HepG2 (cell line): ENCODE measurements at regions not wholly inside any gene's neighbourhood (a gene's known extent, or its start where the extent isn't known, plus 50 kb on each side); places are given as distances from the start of the nearest gene placed in this dataset.

Experiments
- EZH2 ChIP-seq: conservative IDR thresholded peaks from 2 replicates; pipeline ENCODE4 v1.6.1; 2012; ENCODE audit warnings: mild to moderate bottlenecking, low read depth, low read length, moderate library complexity
- FUBP1 ChIP-seq: sonication (generic); formaldehyde crosslinking; IDR thresholded peaks from 2 replicates; pipeline ENCODE4 v1.5.1; 2020; ENCODE audit warnings: missing genetic modification reagents, mild to moderate bottlenecking, borderline replicate concordance
- NCOR1 ChIP-seq: fragments of 200-600 bp; sonication (generic); IDR thresholded peaks from 2 replicates; pipeline ENCODE4 v1.7.0; 2017; ENCODE audit warnings: antibody characterized with exemption, low read length, borderline replicate concordance
- PAF1 ChIP-seq: IDR thresholded peaks from 2 replicates; pipeline ENCODE4 v1.6.1; 2016; ENCODE audit warnings: missing genetic modification reagents, missing compliant biosample characterization
- SMAD9 ChIP-seq: sonication (generic); formaldehyde crosslinking; IDR thresholded peaks from 2 replicates; pipeline ENCODE4 v1.5.1; 2020; ENCODE audit warnings: mild to moderate bottlenecking, missing genetic modification reagents
- ZNF564 ChIP-seq: sonication (generic); formaldehyde crosslinking; IDR thresholded peaks from 2 replicates; pipeline ENCODE4 v1.8.1; 2023; ENCODE audit warnings: mild to moderate bottlenecking, missing genetic modification reagents
- ZNF788 ChIP-seq: sonication (generic); formaldehyde crosslinking; IDR thresholded peaks from 2 replicates; pipeline ENCODE4 v1.5.0; 2020; ENCODE audit warnings: mild to moderate bottlenecking, missing genetic modification reagents, borderline replicate concordance
- TF ChIP-seq, protein P1 (sequence below): sonication (generic); formaldehyde crosslinking; IDR thresholded peaks from 2 replicates; pipeline ENCODE4 v1.5.0; 2020; ENCODE audit warnings: mild to moderate bottlenecking, missing genetic modification reagents
- TF ChIP-seq, protein P2 (sequence below): sonication (generic); formaldehyde crosslinking; IDR thresholded peaks from 2 replicates; pipeline ENCODE4 v1.4.0; 2020; ENCODE audit warnings: mild to moderate bottlenecking, missing genetic modification reagents

DNA sequence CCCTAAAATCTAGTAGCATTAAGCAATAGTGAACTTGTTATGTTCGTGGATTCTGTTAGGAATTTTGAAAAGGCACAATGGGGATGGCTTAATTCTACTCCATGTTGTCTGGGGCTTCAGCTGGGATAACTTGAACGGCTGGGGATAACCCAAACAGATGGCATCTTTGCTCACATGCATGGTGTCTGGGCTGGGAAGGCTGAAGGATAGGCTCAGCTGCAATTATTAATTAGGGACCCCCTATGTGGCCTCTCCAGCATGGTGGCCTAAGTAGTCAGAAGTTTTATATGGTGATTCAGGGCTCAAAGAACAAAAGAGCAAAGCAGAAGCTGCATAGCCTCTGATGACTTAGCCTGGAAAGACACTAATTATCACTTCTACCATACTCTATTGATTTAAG is 551.1 kb downstream of the PSAT1 start (continued):
- TF ChIP-seq FUBP1 (CRISPR knock-in tag) (no peak), EZH2 (no peak), NCOR1 (no peak), PAF1 (no peak), SMAD9 (CRISPR knock-in tag) (no peak), ZNF788 (CRISPR knock-in tag) (no peak), ZNF564 (no peak)
- TF ChIP-seq, protein P1, sequence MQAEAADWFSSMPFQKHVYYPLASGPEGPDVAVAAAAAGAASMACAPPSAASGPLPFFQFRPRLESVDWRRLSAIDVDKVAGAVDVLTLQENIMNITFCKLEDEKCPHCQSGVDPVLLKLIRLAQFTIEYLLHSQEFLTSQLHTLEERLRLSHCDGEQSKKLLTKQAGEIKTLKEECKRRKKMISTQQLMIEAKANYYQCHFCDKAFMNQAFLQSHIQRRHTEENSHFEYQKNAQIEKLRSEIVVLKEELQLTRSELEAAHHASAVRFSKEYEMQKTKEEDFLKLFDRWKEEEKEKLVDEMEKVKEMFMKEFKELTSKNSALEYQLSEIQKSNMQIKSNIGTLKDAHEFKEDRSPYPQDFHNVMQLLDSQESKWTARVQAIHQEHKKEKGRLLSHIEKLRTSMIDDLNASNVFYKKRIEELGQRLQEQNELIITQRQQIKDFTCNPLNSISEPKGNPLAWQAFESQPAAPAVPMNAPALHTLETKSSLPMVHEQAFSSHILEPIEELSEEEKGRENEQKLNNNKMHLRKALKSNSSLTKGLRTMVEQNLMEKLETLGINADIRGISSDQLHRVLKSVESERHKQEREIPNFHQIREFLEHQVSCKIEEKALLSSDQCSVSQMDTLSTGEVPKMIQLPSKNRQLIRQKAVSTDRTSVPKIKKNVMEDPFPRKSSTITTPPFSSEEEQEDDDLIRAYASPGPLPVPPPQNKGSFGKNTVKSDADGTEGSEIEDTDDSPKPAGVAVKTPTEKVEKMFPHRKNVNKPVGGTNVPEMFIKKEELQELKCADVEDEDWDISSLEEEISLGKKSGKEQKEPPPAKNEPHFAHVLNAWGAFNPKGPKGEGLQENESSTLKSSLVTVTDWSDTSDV (CRISPR knock-in tag), result no peak
- TF ChIP-seq, protein P2, sequence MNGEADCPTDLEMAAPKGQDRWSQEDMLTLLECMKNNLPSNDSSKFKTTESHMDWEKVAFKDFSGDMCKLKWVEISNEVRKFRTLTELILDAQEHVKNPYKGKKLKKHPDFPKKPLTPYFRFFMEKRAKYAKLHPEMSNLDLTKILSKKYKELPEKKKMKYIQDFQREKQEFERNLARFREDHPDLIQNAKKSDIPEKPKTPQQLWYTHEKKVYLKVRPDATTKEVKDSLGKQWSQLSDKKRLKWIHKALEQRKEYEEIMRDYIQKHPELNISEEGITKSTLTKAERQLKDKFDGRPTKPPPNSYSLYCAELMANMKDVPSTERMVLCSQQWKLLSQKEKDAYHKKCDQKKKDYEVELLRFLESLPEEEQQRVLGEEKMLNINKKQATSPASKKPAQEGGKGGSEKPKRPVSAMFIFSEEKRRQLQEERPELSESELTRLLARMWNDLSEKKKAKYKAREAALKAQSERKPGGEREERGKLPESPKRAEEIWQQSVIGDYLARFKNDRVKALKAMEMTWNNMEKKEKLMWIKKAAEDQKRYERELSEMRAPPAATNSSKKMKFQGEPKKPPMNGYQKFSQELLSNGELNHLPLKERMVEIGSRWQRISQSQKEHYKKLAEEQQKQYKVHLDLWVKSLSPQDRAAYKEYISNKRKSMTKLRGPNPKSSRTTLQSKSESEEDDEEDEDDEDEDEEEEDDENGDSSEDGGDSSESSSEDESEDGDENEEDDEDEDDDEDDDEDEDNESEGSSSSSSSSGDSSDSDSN (CRISPR knock-in tag), result no peak
